ENCODE measurements at regions not wholly inside any gene's neighbourhood (a gene's known extent, or its start where the extent isn't known, plus 50 kb on each side); places are given as distances from the start of the nearest gene placed in this dataset.

DNA sequence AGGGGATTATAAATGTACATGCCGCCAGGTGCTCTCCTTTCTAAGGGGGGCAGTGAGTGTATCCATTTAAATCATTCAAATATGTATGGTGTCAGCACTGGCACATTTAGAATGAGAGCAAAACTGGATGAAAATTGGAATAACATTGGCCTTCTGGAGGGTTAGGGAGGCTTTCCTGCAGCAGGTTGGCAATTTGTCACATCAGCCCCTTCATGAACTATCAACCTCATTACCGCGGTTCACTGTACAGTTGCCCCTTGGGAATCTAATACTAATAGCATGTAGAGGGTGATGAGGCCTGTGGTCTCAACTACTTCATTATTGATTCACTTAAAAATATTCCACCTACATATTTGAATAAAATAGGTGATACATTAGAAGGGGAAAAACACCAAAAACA, 117.9 kb downstream of the PDHA2 start:
- no peak for FAIRE-seq
- Histone ChIP-seq H3K4me3 (ENCODE audit: low read length in 3 of 3) (no peak overlapping the region), H3K9ac (ENCODE audit: low read length in 3 of 3) (no peak overlapping the region), H3K9me3 (ENCODE audit: control insufficient read depth in 2 of 3, insufficient read depth in 1 of 3, low read length in 3 of 3) (no peaks in the 10 kb centered on the region), H3K27ac (ENCODE audit: low read depth in 2 of 2, low read length in 2 of 2) (no peak overlapping the region), H3K4me1 (ENCODE audit: control insufficient read depth in 2 of 3, insufficient read depth in 2 of 3, low read depth in 1 of 3, low read length in 3 of 3) (no peaks in the 10 kb centered on the region), H3K36me3 (ENCODE audit: control insufficient read depth in 2 of 3, insufficient read depth in 3 of 3, low read length in 3 of 3) (no peaks in the 10 kb centered on the region), H3K27me3 (ENCODE audit: control insufficient read depth, insufficient read depth, low read length) (no peaks in the 10 kb centered on the region)
- DNase-seq, result peak in 1 of 5 donors; percentile 1
- TF ChIP-seq, protein P1, sequence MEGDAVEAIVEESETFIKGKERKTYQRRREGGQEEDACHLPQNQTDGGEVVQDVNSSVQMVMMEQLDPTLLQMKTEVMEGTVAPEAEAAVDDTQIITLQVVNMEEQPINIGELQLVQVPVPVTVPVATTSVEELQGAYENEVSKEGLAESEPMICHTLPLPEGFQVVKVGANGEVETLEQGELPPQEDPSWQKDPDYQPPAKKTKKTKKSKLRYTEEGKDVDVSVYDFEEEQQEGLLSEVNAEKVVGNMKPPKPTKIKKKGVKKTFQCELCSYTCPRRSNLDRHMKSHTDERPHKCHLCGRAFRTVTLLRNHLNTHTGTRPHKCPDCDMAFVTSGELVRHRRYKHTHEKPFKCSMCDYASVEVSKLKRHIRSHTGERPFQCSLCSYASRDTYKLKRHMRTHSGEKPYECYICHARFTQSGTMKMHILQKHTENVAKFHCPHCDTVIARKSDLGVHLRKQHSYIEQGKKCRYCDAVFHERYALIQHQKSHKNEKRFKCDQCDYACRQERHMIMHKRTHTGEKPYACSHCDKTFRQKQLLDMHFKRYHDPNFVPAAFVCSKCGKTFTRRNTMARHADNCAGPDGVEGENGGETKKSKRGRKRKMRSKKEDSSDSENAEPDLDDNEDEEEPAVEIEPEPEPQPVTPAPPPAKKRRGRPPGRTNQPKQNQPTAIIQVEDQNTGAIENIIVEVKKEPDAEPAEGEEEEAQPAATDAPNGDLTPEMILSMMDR (IDR thresholded peaks at IDR 0.05; ENCODE audit: borderline replicate concordance, extremely low read depth, insufficient read depth), result no peak
- intact Hi-C loops (cut with DNase I), result no loop called here

DNA sequence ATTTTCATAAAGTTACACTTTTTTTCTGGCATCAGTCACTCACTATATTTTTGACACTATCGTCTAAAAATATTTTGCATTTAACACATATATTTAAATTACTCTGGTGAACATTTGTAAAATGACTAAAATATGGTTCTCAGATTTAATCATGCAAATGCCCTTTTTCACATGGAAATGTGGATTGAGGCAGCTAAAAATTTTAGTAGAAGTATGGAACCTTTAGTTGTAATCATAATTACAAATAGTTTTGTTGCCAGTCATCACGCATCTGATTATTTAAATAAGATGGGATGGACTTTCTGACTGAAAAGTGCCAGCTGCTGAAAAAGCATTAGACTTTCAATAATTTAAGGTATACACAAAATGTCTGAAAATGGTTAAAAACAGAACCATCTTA, 119.3 kb downstream of the PDHA2 start:
- intact Hi-C loops (cut with DNase I), result no loop called here
- FAIRE-seq (no peak), DNase-seq (no peak)
- TF ChIP-seq, protein P1 (IDR thresholded peaks at IDR 0.05; ENCODE audit: borderline replicate concordance, extremely low read depth, insufficient read depth), result no peak
- Histone ChIP-seq H3K4me3 (ENCODE audit: low read length in 3 of 3) (no peak overlapping the region), H3K9ac (ENCODE audit: low read length in 3 of 3) (no peak overlapping the region), H3K4me1 (ENCODE audit: control insufficient read depth in 2 of 3, insufficient read depth in 2 of 3, low read depth in 1 of 3, low read length in 3 of 3) (no peaks in the 10 kb centered on the region), H3K27ac (ENCODE audit: low read depth in 2 of 2, low read length in 2 of 2) (no peak overlapping the region), H3K36me3 (ENCODE audit: control insufficient read depth in 2 of 3, insufficient read depth in 3 of 3, low read length in 3 of 3) (no peaks in the 10 kb centered on the region), H3K27me3 (ENCODE audit: control insufficient read depth, insufficient read depth, low read length) (no peaks in the 10 kb centered on the region), H3K9me3 (ENCODE audit: control insufficient read depth in 2 of 3, insufficient read depth in 1 of 3, low read length in 3 of 3) (no peaks in the 10 kb centered on the region)

DNA sequence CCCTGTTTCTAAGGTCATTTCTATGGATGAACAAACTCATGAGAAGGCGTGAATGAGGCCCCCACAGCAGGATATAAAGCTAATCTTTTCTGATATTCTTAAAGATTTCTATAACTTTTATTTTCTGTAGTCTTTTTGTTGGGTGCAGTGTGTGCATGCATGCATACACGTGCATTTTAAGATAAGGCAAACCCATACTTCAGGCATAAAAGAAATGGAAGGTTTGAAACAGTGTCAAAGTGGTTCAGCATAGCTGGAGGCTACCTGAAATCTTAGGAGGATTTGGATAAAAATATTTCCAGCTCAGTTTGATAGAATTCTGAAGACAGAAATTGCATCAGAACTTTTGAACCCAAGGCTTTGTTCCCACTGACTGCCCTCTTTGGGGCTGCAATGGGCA, 119.7 kb downstream of the PDHA2 start:
- TF ChIP-seq, protein P1 (IDR thresholded peaks at IDR 0.05; ENCODE audit: borderline replicate concordance, extremely low read depth, insufficient read depth), result no peak
- Histone ChIP-seq H3K27me3 (ENCODE audit: control insufficient read depth, insufficient read depth, low read length) (no peaks in the 10 kb centered on the region), H3K4me1 (ENCODE audit: control insufficient read depth in 2 of 3, insufficient read depth in 2 of 3, low read depth in 1 of 3, low read length in 3 of 3) (no peaks in the 10 kb centered on the region), H3K4me3 (ENCODE audit: low read length in 3 of 3) (no peak overlapping the region), H3K9ac (ENCODE audit: low read length in 3 of 3) (no peak overlapping the region), H3K9me3 (ENCODE audit: control insufficient read depth in 2 of 3, insufficient read depth in 1 of 3, low read length in 3 of 3) (no peaks in the 10 kb centered on the region), H3K36me3 (ENCODE audit: control insufficient read depth in 2 of 3, insufficient read depth in 3 of 3, low read length in 3 of 3) (no peaks in the 10 kb centered on the region), H3K27ac (ENCODE audit: low read depth in 2 of 2, low read length in 2 of 2) (no peak overlapping the region)
- intact Hi-C loops (cut with DNase I), result no loop called here
- DNase-seq (no peak), FAIRE-seq (no peak)

DNA sequence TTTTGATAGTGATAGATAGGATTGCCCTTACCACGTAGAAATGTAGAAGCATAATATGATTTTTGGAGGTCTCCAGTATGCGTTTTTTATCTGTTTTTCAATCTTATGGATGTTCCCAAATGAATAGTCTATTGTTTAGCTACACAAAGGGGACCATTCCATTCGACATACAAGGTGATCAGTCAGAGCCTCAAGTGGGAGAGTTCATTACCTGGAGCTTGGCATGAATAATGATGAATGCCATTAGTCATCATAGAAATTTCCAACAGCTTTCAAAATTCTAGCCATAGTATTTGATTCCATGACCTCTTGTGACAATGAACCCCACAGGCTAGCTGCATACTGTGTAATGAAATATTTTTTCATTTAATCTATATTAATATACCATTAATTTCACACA, 123.6 kb downstream of the PDHA2 start:
- no peaks in the 10 kb centered on the region for H3K27me3 ChIP-seq (ENCODE audit: control insufficient read depth, insufficient read depth, low read length)
- H3K4me3 ChIP-seq (ENCODE audit: low read length in 3 of 3), result no peak overlapping the region
- no peak for FAIRE-seq
- intact Hi-C loops (cut with DNase I), result no loop called here
- no peaks in the 10 kb centered on the region for H3K9me3 ChIP-seq (ENCODE audit: control insufficient read depth in 2 of 3, insufficient read depth in 1 of 3, low read length in 3 of 3)
- H3K27ac ChIP-seq (ENCODE audit: low read depth in 2 of 2, low read length in 2 of 2), result no peak overlapping the region
- TF ChIP-seq, protein P1 (IDR thresholded peaks at IDR 0.05; ENCODE audit: borderline replicate concordance, extremely low read depth, insufficient read depth), result no peak
- no peaks in the 10 kb centered on the region for H3K4me1 ChIP-seq (ENCODE audit: control insufficient read depth in 2 of 3, insufficient read depth in 2 of 3, low read depth in 1 of 3, low read length in 3 of 3)
- no peak for DNase-seq
- H3K36me3 ChIP-seq (ENCODE audit: control insufficient read depth in 2 of 3, insufficient read depth in 3 of 3, low read length in 3 of 3), result no peaks in the 10 kb centered on the region
- H3K9ac ChIP-seq (ENCODE audit: low read length in 3 of 3), result no peak overlapping the region

Data from kidney (tissue), 13 donors.